MM.1S (cell line): ENCODE measurements at regions not wholly inside any gene's neighbourhood (a gene's known extent, or its start where the extent isn't known, plus 50 kb on each side); places are given as distances from the start of the nearest gene placed in this dataset.

Experiments used
- CTCF ChIP-seq: fragments of 300-600 bp; sonication (generic); IDR thresholded peaks from 2 replicates; pipeline ENCODE4 v1.5.1; 2016; ENCODE audit warnings: antibody characterized with exemption, low read length, mixed read lengths
- EZH2 ChIP-seq: fragments of 300-600 bp; sonication (generic); optimal IDR thresholded peaks from 2 replicates; pipeline ENCODE3; 2017; ENCODE audit warnings: low read depth, mild to moderate bottlenecking, antibody characterized with exemption, low read length, mixed read lengths

- TF ChIP-seq CTCF (no peak), EZH2 (no peak)
Measured at GRCh38 chr4:134309715-134310114, 108.1 kb upstream of the PABPC4L start.
